OCI-LY1 (cell line): ENCODE measurements at regions not wholly inside any gene's neighbourhood (a gene's known extent, or its start where the extent isn't known, plus 50 kb on each side); places are given as distances from the start of the nearest gene placed in this dataset.

ENCODE experiments used
- H2AFZ ChIP-seq: fragments of 200-600 bp; sonication (generic), shearing (Covaris generic); 2 replicates; pipeline ENCODE4 v1.6.0; 2014; ENCODE audit warnings: antibody characterized with exemption, mild to moderate bottlenecking, low read length
- H3F3A ChIP-seq: fragments of 200-600 bp; sonication (generic), shearing (Covaris generic); 2 replicates; pipeline ENCODE4 v1.6.0; 2014; ENCODE audit warnings: mild to moderate bottlenecking, antibody characterized with exemption, low read length, moderate library complexity; ENCODE audit not compliant: insufficient read depth
- H3K27ac ChIP-seq: fragments of 200-600 bp; sonication (generic); 2 replicates; pipeline ENCODE4 v1.5.1; 2014; ENCODE audit warnings: low read length, mixed run types, mild to moderate bottlenecking, low read depth; ENCODE audit not compliant: poor library complexity, severe bottlenecking
- H3K27me3 ChIP-seq: fragments of 200-600 bp; sonication (generic); 2 replicates; pipeline ENCODE4 v1.6.0; 2014; ENCODE audit warnings: antibody characterized with exemption, mild to moderate bottlenecking, low read length, moderate library complexity; ENCODE audit not compliant: insufficient read depth
- H3K36me3 ChIP-seq: fragments of 200-600 bp; sonication (generic); 2 replicates; pipeline ENCODE4 v1.6.1; 2014; ENCODE audit warnings: mild to moderate bottlenecking, antibody characterized with exemption, low read length, moderate library complexity, mixed read lengths; ENCODE audit not compliant: insufficient read depth
- H3K4me1 ChIP-seq: fragments of 200-600 bp; sonication (generic); 2 replicates; pipeline ENCODE4 v1.5.1; 2014; ENCODE audit warnings: mild to moderate bottlenecking, low read length, moderate library complexity; ENCODE audit not compliant: insufficient read depth, severe bottlenecking
- H3K4me2 ChIP-seq: fragments of 200-600 bp; sonication (generic), shearing (Covaris generic); 2 replicates; pipeline ENCODE4 v1.6.1; 2014; ENCODE audit warnings: low read length
- H3K4me3 ChIP-seq: fragments of 200-600 bp; sonication (generic); 2 replicates; pipeline ENCODE4 v1.5.1; 2014; ENCODE audit warnings: low read length, low read depth, mild to moderate bottlenecking, mixed read lengths; ENCODE audit not compliant: poor library complexity, severe bottlenecking
- H3K79me2 ChIP-seq: fragments of 200-600 bp; shearing (Covaris generic); 2 replicates; pipeline ENCODE4 v1.6.1; 2016; ENCODE audit warnings: mixed run types, low read length, mixed read lengths; ENCODE audit not compliant: insufficient read depth
- H3K9ac ChIP-seq: fragments of 200-600 bp; sonication (generic), shearing (Covaris generic); 2 replicates; pipeline ENCODE4 v1.6.1; 2014; ENCODE audit warnings: mild to moderate bottlenecking, low read length, mixed read lengths
- H3K9me2 ChIP-seq: fragments of 200-600 bp; sonication (generic), shearing (Covaris generic); 2 replicates; pipeline ENCODE4 v1.6.1; 2014; ENCODE audit warnings: low read depth, mild to moderate bottlenecking, low read length, mixed read lengths
- H3K9me3 ChIP-seq: fragments of 200-600 bp; shearing (Covaris generic); 2 replicates; pipeline ENCODE4 v1.6.1; 2014; ENCODE audit warnings: low read length, mixed read lengths
- H4K20me1 ChIP-seq: fragments of 200-600 bp; sonication (generic), shearing (Covaris generic); 2 replicates; pipeline ENCODE4 v1.6.0; 2016; ENCODE audit warnings: mild to moderate bottlenecking, low read length; ENCODE audit not compliant: insufficient read depth
- EZH2 ChIP-seq: fragments of 200-600 bp; sonication (generic), shearing (Covaris generic); IDR thresholded peaks from 2 replicates; pipeline ENCODE4 v1.8.0; 2017; ENCODE audit warnings: borderline replicate concordance, mixed run types, mild to moderate bottlenecking, antibody characterized with exemption, low read length, moderate library complexity, mixed read lengths
- TF ChIP-seq, protein P1 (sequence below): fragments of 200-600 bp; sonication (generic), shearing (Covaris generic); IDR thresholded peaks from 2 replicates; pipeline ENCODE4 v1.5.1; 2017; ENCODE audit warnings: mild to moderate bottlenecking, antibody characterized with exemption, low read length, moderate library complexity, mixed read lengths

DNA sequence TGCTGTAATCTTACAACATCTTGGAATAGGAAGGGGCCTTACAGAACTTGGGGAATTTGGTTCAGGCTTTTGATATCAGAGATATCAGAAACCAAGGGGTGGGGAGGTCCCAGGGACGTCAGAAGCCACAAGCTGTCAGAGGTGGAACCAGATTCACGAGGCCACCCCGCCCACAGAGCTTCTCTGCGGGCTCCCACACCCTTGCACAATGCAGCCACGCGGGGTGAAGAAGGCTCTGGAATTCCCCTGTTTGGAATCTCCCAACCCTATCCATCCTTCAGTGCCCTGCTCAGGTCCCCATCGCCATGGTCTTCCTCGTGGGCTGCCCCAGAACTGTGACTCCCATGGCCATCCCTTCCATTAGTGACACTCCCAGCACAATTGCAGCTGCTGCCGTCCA, 247.1 kb upstream of the SHH start:
- TF ChIP-seq, protein P1, sequence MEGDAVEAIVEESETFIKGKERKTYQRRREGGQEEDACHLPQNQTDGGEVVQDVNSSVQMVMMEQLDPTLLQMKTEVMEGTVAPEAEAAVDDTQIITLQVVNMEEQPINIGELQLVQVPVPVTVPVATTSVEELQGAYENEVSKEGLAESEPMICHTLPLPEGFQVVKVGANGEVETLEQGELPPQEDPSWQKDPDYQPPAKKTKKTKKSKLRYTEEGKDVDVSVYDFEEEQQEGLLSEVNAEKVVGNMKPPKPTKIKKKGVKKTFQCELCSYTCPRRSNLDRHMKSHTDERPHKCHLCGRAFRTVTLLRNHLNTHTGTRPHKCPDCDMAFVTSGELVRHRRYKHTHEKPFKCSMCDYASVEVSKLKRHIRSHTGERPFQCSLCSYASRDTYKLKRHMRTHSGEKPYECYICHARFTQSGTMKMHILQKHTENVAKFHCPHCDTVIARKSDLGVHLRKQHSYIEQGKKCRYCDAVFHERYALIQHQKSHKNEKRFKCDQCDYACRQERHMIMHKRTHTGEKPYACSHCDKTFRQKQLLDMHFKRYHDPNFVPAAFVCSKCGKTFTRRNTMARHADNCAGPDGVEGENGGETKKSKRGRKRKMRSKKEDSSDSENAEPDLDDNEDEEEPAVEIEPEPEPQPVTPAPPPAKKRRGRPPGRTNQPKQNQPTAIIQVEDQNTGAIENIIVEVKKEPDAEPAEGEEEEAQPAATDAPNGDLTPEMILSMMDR: no peak
- TF ChIP-seq EZH2: no peak
- no peak overlapping the region for H3K4me3 ChIP-seq
- H3K79me2 ChIP-seq: no peaks in the 10 kb centered on the region
- no peaks in the 10 kb centered on the region for H3K9me3 ChIP-seq
- H3K4me2 ChIP-seq: no peak overlapping the region
- H3F3A ChIP-seq: no peaks in the 10 kb centered on the region
- H3K9me2 ChIP-seq: no peaks in the 10 kb centered on the region
- no peak overlapping the region for H2AFZ ChIP-seq
- H3K27me3 ChIP-seq: no peaks in the 10 kb centered on the region
- no peak overlapping the region for H3K27ac ChIP-seq
- H3K4me1 ChIP-seq: no peaks in the 10 kb centered on the region
- H3K36me3 ChIP-seq: no peaks in the 10 kb centered on the region
- no peaks in the 10 kb centered on the region for H4K20me1 ChIP-seq
- no peak overlapping the region for H3K9ac ChIP-seq

DNA sequence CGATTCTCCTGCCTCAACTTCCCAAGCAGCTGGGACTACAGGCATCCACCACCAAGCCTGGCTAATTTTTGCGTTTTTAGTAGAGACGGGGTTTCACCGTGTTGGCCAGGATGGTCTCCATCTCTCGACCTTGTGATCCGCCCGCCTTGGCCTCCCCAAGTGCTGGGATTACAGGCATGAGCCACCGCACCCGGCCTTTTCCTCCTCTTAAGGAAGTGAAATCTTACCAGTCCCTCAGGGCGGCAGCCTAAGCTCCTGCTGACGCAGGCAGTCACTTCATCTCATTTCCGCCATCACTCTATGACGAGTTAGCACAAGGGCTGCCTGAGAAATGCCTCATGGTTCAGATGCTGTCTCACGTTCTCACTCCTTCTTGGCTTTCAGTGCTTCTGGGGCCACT, 246.0 kb upstream of the SHH start:
- Histone ChIP-seq H3K9me2 (no peaks in the 10 kb centered on the region), H3K4me2 (no peak overlapping the region), H2AFZ (no peak overlapping the region), H3K4me1 (no peaks in the 10 kb centered on the region), H4K20me1 (no peaks in the 10 kb centered on the region), H3K9ac (no peak overlapping the region), H3K27me3 (no peaks in the 10 kb centered on the region), H3K79me2 (no peaks in the 10 kb centered on the region), H3F3A (no peaks in the 10 kb centered on the region), H3K27ac (no peak overlapping the region), H3K4me3 (no peak overlapping the region), H3K36me3 (no peaks in the 10 kb centered on the region), H3K9me3 (no peaks in the 10 kb centered on the region)
- TF ChIP-seq, protein P1: no peak
- TF ChIP-seq EZH2: no peak

DNA sequence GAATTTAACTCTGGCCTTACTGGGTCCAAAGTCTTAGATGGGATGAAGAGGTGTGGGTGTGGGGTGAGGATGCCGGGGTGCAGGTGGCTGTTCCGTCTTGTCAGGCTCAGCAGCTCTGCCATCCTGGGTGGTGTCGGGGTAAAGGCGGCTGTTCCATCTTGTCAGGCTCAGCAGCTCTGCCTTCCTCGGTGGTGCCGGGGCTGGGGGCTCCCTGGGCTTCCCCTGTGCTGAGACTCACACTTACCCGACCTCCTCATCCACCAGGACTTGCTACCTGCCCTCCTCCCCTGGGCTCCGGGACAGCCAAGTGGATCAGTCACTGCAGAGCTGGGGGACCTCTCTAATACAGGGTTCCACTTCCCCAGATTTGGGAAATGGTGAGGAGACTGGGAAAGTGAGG, 244.3 kb upstream of the SHH start:
- TF ChIP-seq, protein P1: no peak
- Histone ChIP-seq H3K36me3 (no peaks in the 10 kb centered on the region), H3K9me2 (no peaks in the 10 kb centered on the region), H4K20me1 (no peaks in the 10 kb centered on the region), H3K79me2 (no peaks in the 10 kb centered on the region), H3K27me3 (no peaks in the 10 kb centered on the region), H3K9ac (no peak overlapping the region), H2AFZ (no peak overlapping the region), H3K9me3 (no peaks in the 10 kb centered on the region), H3K4me2 (no peak overlapping the region), H3K4me1 (no peaks in the 10 kb centered on the region), H3K27ac (no peak overlapping the region), H3K4me3 (no peak overlapping the region), H3F3A (no peaks in the 10 kb centered on the region)
